ENCODE measurements at regions not wholly inside any gene's neighbourhood (a gene's known extent, or its start where the extent isn't known, plus 50 kb on each side); places are given as distances from the start of the nearest gene placed in this dataset.

DNA sequence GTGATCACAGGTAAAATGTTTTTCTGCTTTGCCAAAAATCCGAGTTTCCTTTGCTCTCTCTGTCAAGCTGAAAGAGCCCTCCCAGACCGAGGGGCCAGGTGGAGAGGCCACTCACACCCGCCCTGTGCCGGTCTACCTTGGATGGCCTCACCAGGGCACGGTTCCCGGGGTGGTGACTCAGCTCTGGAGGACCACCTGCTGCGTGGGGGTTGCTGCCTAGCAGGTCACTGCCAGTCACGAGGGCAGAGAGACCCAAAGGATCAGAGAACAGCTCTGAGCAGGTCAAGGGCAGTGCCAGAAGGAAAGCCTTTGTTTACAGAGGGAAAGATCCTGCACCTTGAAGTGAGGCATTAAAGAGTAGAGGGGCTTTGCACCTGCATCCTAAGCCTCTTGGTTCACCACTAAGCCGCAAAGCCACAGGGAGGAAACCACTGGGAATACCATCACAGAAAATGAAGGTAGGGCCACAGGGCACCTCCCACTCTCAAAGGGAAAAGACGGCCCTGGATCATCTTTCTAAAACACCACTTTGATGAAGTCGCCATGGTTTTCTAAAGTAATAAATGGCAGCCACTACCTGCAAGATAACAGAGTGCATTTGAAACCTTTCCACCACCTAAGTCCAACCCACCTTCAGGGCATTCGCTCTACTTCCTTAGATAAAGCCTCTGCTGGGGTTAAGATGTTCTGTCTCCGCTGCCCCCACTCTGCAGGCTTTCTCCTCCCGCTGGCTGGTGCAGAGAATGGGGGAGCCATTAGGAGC is 160.3 kb upstream of the KLF14 start:
- H3K27me3 ChIP-seq (ENCODE audit: control insufficient read depth in 5 of 5, insufficient read depth in 4 of 5, low read length in 5 of 5), result no peaks in the 10 kb centered on the region
- peak overlapping the region in 4 of 5 donors; percentile 17 to 52 (median 42) for H3K9ac ChIP-seq (ENCODE audit: low read length in 5 of 5)
- peak overlapping the region; percentile 81 for H3K27ac ChIP-seq (ENCODE audit: low read depth, low read length)
- no peak overlapping the region for H3K4me3 ChIP-seq (ENCODE audit: low read depth in 1 of 5, low read length in 5 of 5)
- no peaks in the 10 kb centered on the region for H3K9me3 ChIP-seq (ENCODE audit: control insufficient read depth in 5 of 5, low read length in 5 of 5)
- peaks cover 0 to 50% (median 26%) of the 10 kb centered on the region in 5 donors for H3K36me3 ChIP-seq (ENCODE audit: control insufficient read depth in 5 of 5, insufficient read depth in 5 of 5, low read length in 5 of 5)
- H3K4me1 ChIP-seq (ENCODE audit: control insufficient read depth in 5 of 5, insufficient read depth in 5 of 5, low read length in 5 of 5), result peaks cover 3 to 44% (median 27%) of the 10 kb centered on the region in 5 donors

- Histone ChIP-seq H3K9me3 (ENCODE audit: control insufficient read depth in 5 of 5, low read length in 5 of 5) (no peaks in the 10 kb centered on the region), H3K9ac (ENCODE audit: low read length in 5 of 5) (no peak overlapping the region), H3K36me3 (ENCODE audit: control insufficient read depth in 5 of 5, insufficient read depth in 5 of 5, low read length in 5 of 5) (peaks cover 0 to 45% (median 26%) of the 10 kb centered on the region in 5 donors), H3K27me3 (ENCODE audit: control insufficient read depth in 5 of 5, insufficient read depth in 4 of 5, low read length in 5 of 5) (no peaks in the 10 kb centered on the region), H3K27ac (ENCODE audit: low read depth, low read length) (peak overlapping the region; percentile 81), H3K4me3 (ENCODE audit: low read depth in 1 of 5, low read length in 5 of 5) (no peak overlapping the region), H3K4me1 (ENCODE audit: control insufficient read depth in 5 of 5, insufficient read depth in 5 of 5, low read length in 5 of 5) (peaks cover 0 to 38% (median 21%) of the 10 kb centered on the region in 5 donors)
These were observed 161.1 kb upstream of the KLF14 start for GRCh38 chr7:130894909-130895750.

DNA sequence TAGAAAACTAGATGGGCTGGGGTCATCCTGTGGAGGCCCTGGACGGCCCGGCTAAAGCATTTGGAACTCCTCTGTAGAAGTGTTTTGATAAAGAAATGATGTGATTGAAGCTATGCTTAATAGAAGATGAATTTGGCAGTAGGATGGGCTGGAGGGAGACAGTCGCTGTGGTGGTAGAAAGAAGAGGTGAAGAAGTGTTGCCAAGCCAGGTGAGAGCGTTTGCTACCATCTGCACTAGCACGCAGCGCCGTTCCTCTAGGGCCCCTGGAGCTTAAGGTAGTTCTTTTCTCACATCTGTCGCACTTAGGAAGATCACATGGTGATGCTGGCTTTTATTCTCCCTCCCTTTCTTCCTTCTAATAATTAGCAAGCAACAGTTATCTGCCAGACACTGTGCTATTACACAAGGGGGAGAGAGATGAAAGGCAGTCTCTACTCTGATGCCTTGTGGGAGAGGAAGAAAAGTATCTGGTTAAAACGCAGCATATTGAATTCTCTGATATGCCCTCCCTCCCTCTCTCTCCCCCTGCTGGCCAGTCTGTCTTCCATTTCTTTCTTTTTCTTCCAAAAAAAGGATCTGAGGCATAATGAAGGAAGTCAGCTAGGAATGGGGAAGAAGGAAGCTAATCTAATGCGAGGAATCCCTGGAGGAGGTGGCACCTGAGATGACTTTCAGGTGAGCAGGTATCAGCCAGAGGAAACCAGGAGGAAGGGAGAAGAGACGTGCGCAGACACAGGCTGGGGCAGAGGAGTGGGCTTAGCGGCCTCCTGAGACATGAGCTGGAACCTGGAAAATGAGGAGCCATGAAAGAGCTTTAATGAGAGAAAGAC is 162.3 kb upstream of the KLF14 start:
- Histone ChIP-seq H3K4me1 (ENCODE audit: control insufficient read depth in 5 of 5, insufficient read depth in 5 of 5, low read length in 5 of 5) (peaks cover 0 to 33% (median 11%) of the 10 kb centered on the region in 5 donors), H3K4me3 (ENCODE audit: low read depth in 1 of 5, low read length in 5 of 5) (no peak overlapping the region), H3K36me3 (ENCODE audit: control insufficient read depth in 5 of 5, insufficient read depth in 5 of 5, low read length in 5 of 5) (peaks cover 0 to 47% (median 30%) of the 10 kb centered on the region in 5 donors), H3K27me3 (ENCODE audit: control insufficient read depth in 5 of 5, insufficient read depth in 4 of 5, low read length in 5 of 5) (no peaks in the 10 kb centered on the region), H3K27ac (ENCODE audit: low read depth, low read length) (peak overlapping the region; percentile 68), H3K9ac (ENCODE audit: low read length in 5 of 5) (no peak overlapping the region), H3K9me3 (ENCODE audit: control insufficient read depth in 5 of 5, low read length in 5 of 5) (no peaks in the 10 kb centered on the region)

- Histone ChIP-seq H3K4me3 (ENCODE audit: low read depth in 1 of 5, low read length in 5 of 5) (no peak overlapping the region), H3K9ac (ENCODE audit: low read length in 5 of 5) (peak overlapping the region in 1 of 5 donors; percentile 21), H3K27me3 (ENCODE audit: control insufficient read depth in 5 of 5, insufficient read depth in 4 of 5, low read length in 5 of 5) (no peaks in the 10 kb centered on the region), H3K27ac (ENCODE audit: low read depth, low read length) (peak overlapping the region; percentile 68), H3K4me1 (ENCODE audit: control insufficient read depth in 5 of 5, insufficient read depth in 5 of 5, low read length in 5 of 5) (peaks cover 0 to 36% (median 10%) of the 10 kb centered on the region in 5 donors), H3K36me3 (ENCODE audit: control insufficient read depth in 5 of 5, insufficient read depth in 5 of 5, low read length in 5 of 5) (peaks cover 0 to 47% (median 30%) of the 10 kb centered on the region in 5 donors), H3K9me3 (ENCODE audit: control insufficient read depth in 5 of 5, low read length in 5 of 5) (no peaks in the 10 kb centered on the region)
These were observed 163.0 kb upstream of the KLF14 start for GRCh38 chr7:130896898-130897514.

- H3K4me3 ChIP-seq (ENCODE audit: low read depth in 1 of 5, low read length in 5 of 5), result no peak overlapping the region
These were observed 163.8 kb upstream of the KLF14 start for GRCh38 chr7:130897515-130898419.

GRCh38 chr7:130899071-130899560 is 165.1 kb upstream of the KLF14 start:
- Histone ChIP-seq H3K4me1 (ENCODE audit: control insufficient read depth in 5 of 5, insufficient read depth in 5 of 5, low read length in 5 of 5) (peaks cover 2 to 38% (median 6%) of the 10 kb centered on the region in 5 donors), H3K27ac (ENCODE audit: low read depth, low read length) (no peak overlapping the region), H3K9ac (ENCODE audit: low read length in 5 of 5) (no peak overlapping the region), H3K27me3 (ENCODE audit: control insufficient read depth in 5 of 5, insufficient read depth in 4 of 5, low read length in 5 of 5) (no peaks in the 10 kb centered on the region), H3K4me3 (ENCODE audit: low read depth in 1 of 5, low read length in 5 of 5) (no peak overlapping the region), H3K36me3 (ENCODE audit: control insufficient read depth in 5 of 5, insufficient read depth in 5 of 5, low read length in 5 of 5) (peaks cover 0 to 51% (median 30%) of the 10 kb centered on the region in 5 donors), H3K9me3 (ENCODE audit: control insufficient read depth in 5 of 5, low read length in 5 of 5) (no peaks in the 10 kb centered on the region)

More at GRCh38 chr7:130897515-130898419, 163.8 kb upstream of the KLF14 start:
- H3K36me3 ChIP-seq (ENCODE audit: control insufficient read depth in 5 of 5, insufficient read depth in 5 of 5, low read length in 5 of 5), result peaks cover 0 to 52% (median 30%) of the 10 kb centered on the region in 5 donors
- no peaks in the 10 kb centered on the region for H3K9me3 ChIP-seq (ENCODE audit: control insufficient read depth in 5 of 5, low read length in 5 of 5)
- peak overlapping the region; percentile 68 for H3K27ac ChIP-seq (ENCODE audit: low read depth, low read length)
- H3K4me1 ChIP-seq (ENCODE audit: control insufficient read depth in 5 of 5, insufficient read depth in 5 of 5, low read length in 5 of 5), result peaks cover 2 to 36% (median 7%) of the 10 kb centered on the region in 5 donors
- H3K9ac ChIP-seq (ENCODE audit: low read length in 5 of 5), result peak overlapping the region in 1 of 5 donors; percentile 22
- H3K27me3 ChIP-seq (ENCODE audit: control insufficient read depth in 5 of 5, insufficient read depth in 4 of 5, low read length in 5 of 5), result no peaks in the 10 kb centered on the region

DNA sequence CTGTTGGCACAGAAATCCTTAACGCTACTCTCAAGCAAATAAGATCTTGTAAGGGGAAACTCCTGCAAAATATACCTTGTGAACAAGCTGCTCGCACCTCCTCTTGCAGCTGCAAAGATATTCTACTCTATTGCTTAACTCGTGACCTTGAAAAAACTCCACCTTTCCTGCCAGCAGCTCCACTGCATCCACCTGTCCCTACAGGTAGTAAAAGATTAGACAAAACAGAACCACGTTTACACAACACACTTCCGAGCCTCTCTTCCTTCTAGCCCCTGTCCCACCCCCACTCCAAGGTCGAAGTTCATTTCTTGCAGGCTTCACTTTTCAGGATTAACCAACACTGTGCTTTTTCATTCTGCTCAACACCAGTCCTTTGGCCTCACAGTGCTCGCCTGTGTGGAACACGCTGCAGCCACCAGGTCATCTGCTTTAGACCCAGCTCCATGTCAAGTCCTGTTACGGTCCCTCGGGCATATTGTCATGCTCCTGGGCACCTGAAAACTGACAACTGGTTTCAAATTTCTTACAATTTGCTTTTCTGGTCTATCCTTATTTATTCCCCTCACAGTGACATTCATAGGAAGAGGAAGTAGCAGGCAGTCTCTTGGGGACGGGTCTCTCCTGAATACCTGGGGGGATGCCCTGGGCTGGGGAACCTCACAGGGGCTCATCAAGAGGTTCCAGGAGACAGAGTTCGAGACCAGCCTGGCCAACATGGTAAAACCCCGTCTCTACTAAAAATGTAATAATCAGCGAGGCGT is 165.8 kb upstream of the KLF14 start:
- Histone ChIP-seq H3K4me1 (ENCODE audit: control insufficient read depth in 5 of 5, insufficient read depth in 5 of 5, low read length in 5 of 5) (peaks cover 2 to 41% (median 8%) of the 10 kb centered on the region in 5 donors), H3K27me3 (ENCODE audit: control insufficient read depth in 5 of 5, insufficient read depth in 4 of 5, low read length in 5 of 5) (no peaks in the 10 kb centered on the region), H3K9me3 (ENCODE audit: control insufficient read depth in 5 of 5, low read length in 5 of 5) (no peaks in the 10 kb centered on the region), H3K27ac (ENCODE audit: low read depth, low read length) (no peak overlapping the region), H3K9ac (ENCODE audit: low read length in 5 of 5) (no peak overlapping the region), H3K36me3 (ENCODE audit: control insufficient read depth in 5 of 5, insufficient read depth in 5 of 5, low read length in 5 of 5) (peaks cover 0 to 44% (median 30%) of the 10 kb centered on the region in 5 donors), H3K4me3 (ENCODE audit: low read depth in 1 of 5, low read length in 5 of 5) (no peak overlapping the region)

GRCh38 chr7:130900471-130901076 is 166.6 kb upstream of the KLF14 start:
- Histone ChIP-seq H3K4me1 (ENCODE audit: control insufficient read depth in 5 of 5, insufficient read depth in 5 of 5, low read length in 5 of 5) (peaks cover 2 to 41% (median 8%) of the 10 kb centered on the region in 5 donors), H3K4me3 (ENCODE audit: low read depth in 1 of 5, low read length in 5 of 5) (no peak overlapping the region), H3K27ac (ENCODE audit: low read depth, low read length) (peak overlapping the region; percentile 3), H3K27me3 (ENCODE audit: control insufficient read depth in 5 of 5, insufficient read depth in 4 of 5, low read length in 5 of 5) (no peaks in the 10 kb centered on the region), H3K36me3 (ENCODE audit: control insufficient read depth in 5 of 5, insufficient read depth in 5 of 5, low read length in 5 of 5) (peaks cover 0 to 38% (median 24%) of the 10 kb centered on the region in 5 donors), H3K9me3 (ENCODE audit: control insufficient read depth in 5 of 5, low read length in 5 of 5) (no peaks in the 10 kb centered on the region), H3K9ac (ENCODE audit: low read length in 5 of 5) (no peak overlapping the region)
